DOHH2 (cell line): ENCODE measurements at regions not wholly inside any gene's neighbourhood (a gene's known extent, or its start where the extent isn't known, plus 50 kb on each side); places are given as distances from the start of the nearest gene placed in this dataset.

ENCODE experiments used
- H3F3A ChIP-seq: fragments of 200-600 bp; sonication (generic), shearing (Covaris generic); 2 replicates; pipeline ENCODE4 v1.6.0; 2016; ENCODE audit warnings: antibody characterized with exemption, mild to moderate bottlenecking; ENCODE audit not compliant: control insufficient read depth, insufficient read depth
- H3K27ac ChIP-seq: fragments of 200-600 bp; sonication (generic); 2 replicates; pipeline ENCODE4 v1.5.1; 2014; ENCODE audit warnings: low read depth, mild to moderate bottlenecking, low read length, moderate library complexity
- H3K27me3 ChIP-seq: fragments of 200-600 bp; sonication (generic); 2 replicates; pipeline ENCODE4 v1.6.1; 2014; ENCODE audit warnings: mild to moderate bottlenecking, low read length, mixed read lengths; ENCODE audit not compliant: control insufficient read depth
- H3K36me3 ChIP-seq: fragments of 200-600 bp; sonication (generic); 2 replicates; pipeline ENCODE4 v1.6.1; 2014; ENCODE audit warnings: mild to moderate bottlenecking, low read length, moderate library complexity, mixed read lengths; ENCODE audit not compliant: control insufficient read depth
- H3K4me1 ChIP-seq: fragments of 200-600 bp; sonication (generic); 2 replicates; pipeline ENCODE4 v1.6.1; 2014; ENCODE audit warnings: mild to moderate bottlenecking, low read length, mixed read lengths; ENCODE audit not compliant: control insufficient read depth
- H3K4me2 ChIP-seq: fragments of 200-600 bp; sonication (generic); 2 replicates; pipeline ENCODE4 v1.6.0; 2014; ENCODE audit warnings: mild to moderate bottlenecking, low read length, moderate library complexity
- H3K4me3 ChIP-seq: fragments of 200-600 bp; sonication (generic); 2 replicates; pipeline ENCODE4 v1.5.1; 2014; ENCODE audit warnings: mild to moderate bottlenecking, low read length, mixed read lengths
- H3K79me2 ChIP-seq: fragments of 200-600 bp; sonication (generic); 2 replicates; pipeline ENCODE4 v1.6.1; 2014; ENCODE audit warnings: mild to moderate bottlenecking, low read length, mixed read lengths; ENCODE audit not compliant: control insufficient read depth
- H3K9me2 ChIP-seq: fragments of 200-600 bp; sonication (generic); replicated peaks from 2 replicates; pipeline ENCODE4 v1.6.1; 2014; ENCODE audit warnings: mild to moderate bottlenecking, low read length, mixed read lengths; ENCODE audit not compliant: control insufficient read depth
- H3K9me3 ChIP-seq: fragments of 200-600 bp; sonication (generic); 2 replicates; pipeline ENCODE4 v1.6.1; 2014; ENCODE audit warnings: antibody characterized with exemption, low read length, mixed read lengths; ENCODE audit not compliant: control insufficient read depth, insufficient read depth
- H4K20me1 ChIP-seq: fragments of 200-600 bp; sonication (generic); 2 replicates; pipeline ENCODE4 v1.6.0; 2014; ENCODE audit warnings: low read depth, mild to moderate bottlenecking, antibody characterized with exemption, low read length, moderate library complexity; ENCODE audit not compliant: control insufficient read depth, insufficient read depth
- EZH2phosphoT487 ChIP-seq: fragments of 200-600 bp; sonication (generic); IDR thresholded peaks from 2 replicates; pipeline ENCODE4 v1.6.1; 2017; ENCODE audit warnings: borderline replicate concordance, mild to moderate bottlenecking, antibody characterized with exemption, low read length, moderate library complexity, mixed read lengths
- TF ChIP-seq, protein P1 (sequence below): fragments of 200-600 bp; sonication (generic); IDR thresholded peaks from one replicate; pipeline ENCODE4 v1.5.1; 2014; ENCODE audit warnings: antibody characterized with exemption, mild to moderate bottlenecking, low read depth, low read length; ENCODE audit not compliant: poor library complexity, severe bottlenecking

GRCh38 chr9:24479361-24480059 is 66.2 kb downstream of the IZUMO3 start:
- no peaks in the 10 kb centered on the region for H3K9me3 ChIP-seq
- no peaks in the 10 kb centered on the region for H3K79me2 ChIP-seq
- H3F3A ChIP-seq: no peaks in the 10 kb centered on the region
- TF ChIP-seq EZH2phosphoT487: no peak
- TF ChIP-seq, protein P1, sequence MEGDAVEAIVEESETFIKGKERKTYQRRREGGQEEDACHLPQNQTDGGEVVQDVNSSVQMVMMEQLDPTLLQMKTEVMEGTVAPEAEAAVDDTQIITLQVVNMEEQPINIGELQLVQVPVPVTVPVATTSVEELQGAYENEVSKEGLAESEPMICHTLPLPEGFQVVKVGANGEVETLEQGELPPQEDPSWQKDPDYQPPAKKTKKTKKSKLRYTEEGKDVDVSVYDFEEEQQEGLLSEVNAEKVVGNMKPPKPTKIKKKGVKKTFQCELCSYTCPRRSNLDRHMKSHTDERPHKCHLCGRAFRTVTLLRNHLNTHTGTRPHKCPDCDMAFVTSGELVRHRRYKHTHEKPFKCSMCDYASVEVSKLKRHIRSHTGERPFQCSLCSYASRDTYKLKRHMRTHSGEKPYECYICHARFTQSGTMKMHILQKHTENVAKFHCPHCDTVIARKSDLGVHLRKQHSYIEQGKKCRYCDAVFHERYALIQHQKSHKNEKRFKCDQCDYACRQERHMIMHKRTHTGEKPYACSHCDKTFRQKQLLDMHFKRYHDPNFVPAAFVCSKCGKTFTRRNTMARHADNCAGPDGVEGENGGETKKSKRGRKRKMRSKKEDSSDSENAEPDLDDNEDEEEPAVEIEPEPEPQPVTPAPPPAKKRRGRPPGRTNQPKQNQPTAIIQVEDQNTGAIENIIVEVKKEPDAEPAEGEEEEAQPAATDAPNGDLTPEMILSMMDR: no peak
- no peak overlapping the region for H3K4me3 ChIP-seq
- H3K4me2 ChIP-seq: no peak overlapping the region
- H3K36me3 ChIP-seq: no peaks in the 10 kb centered on the region
- no peaks in the 10 kb centered on the region for H3K9me2 ChIP-seq
- no peak overlapping the region for H3K27ac ChIP-seq
- H3K4me1 ChIP-seq: no peaks in the 10 kb centered on the region
- H3K27me3 ChIP-seq: no peaks in the 10 kb centered on the region
- H4K20me1 ChIP-seq: no peaks in the 10 kb centered on the region

- Histone ChIP-seq H3K9me2 (no peaks in the 10 kb centered on the region), H3F3A (no peaks in the 10 kb centered on the region), H3K27me3 (no peaks in the 10 kb centered on the region), H3K36me3 (no peaks in the 10 kb centered on the region), H3K4me3 (no peak overlapping the region), H3K9me3 (no peaks in the 10 kb centered on the region), H3K27ac (no peak overlapping the region), H3K4me2 (no peak overlapping the region), H3K79me2 (no peaks in the 10 kb centered on the region), H4K20me1 (no peaks in the 10 kb centered on the region), H3K4me1 (no peaks in the 10 kb centered on the region)
- TF ChIP-seq EZH2phosphoT487: no peak
- TF ChIP-seq, protein P1: no peak
Measured at GRCh38 chr9:24464319-24464951, 81.3 kb downstream of the IZUMO3 start.

GRCh38 chr9:24462951-24463350 is 82.7 kb downstream of the IZUMO3 start:
- Histone ChIP-seq H3K9me3 (no peaks in the 10 kb centered on the region), H3F3A (no peaks in the 10 kb centered on the region), H3K9me2 (no peaks in the 10 kb centered on the region), H3K27me3 (no peaks in the 10 kb centered on the region), H3K4me3 (no peak overlapping the region), H3K27ac (no peak overlapping the region), H3K4me1 (no peaks in the 10 kb centered on the region), H3K4me2 (no peak overlapping the region), H4K20me1 (no peaks in the 10 kb centered on the region), H3K79me2 (no peaks in the 10 kb centered on the region), H3K36me3 (no peaks in the 10 kb centered on the region)
- TF ChIP-seq, protein P1: no peak
- no peak for TF ChIP-seq EZH2phosphoT487
